T-helper 17 cell (primary cell): ENCODE measurements at regions not wholly inside any gene's neighbourhood (a gene's known extent, or its start where the extent isn't known, plus 50 kb on each side); places are given as distances from the start of the nearest gene placed in this dataset.

Experiments
- ATAC-seq: fragments of 150-1000 bp; cut with Tn5 transposase; 2 replicates; pipeline ENCODE4 v1.10.0; 2021; ENCODE audit warnings: mild to moderate bottlenecking, moderate library complexity
- DNase-seq, 3 donors: peaks; one replicate each; pipeline versions ENCODE4 v3.0.0 to v3.0.0-alpha.2; 2020 to 2021
- H3K9me3 ChIP-seq: one replicate; pipeline ENCODE4 v1.7.0; 2013; ENCODE audit warnings: low read length, mild to moderate bottlenecking; ENCODE audit not compliant: control insufficient read depth, poor library complexity, severe bottlenecking
- H3K27ac Mint-ChIP-seq: one replicate; pipeline ENCODE4 v1.8.0; 2022; ENCODE audit warnings: mild to moderate bottlenecking, moderate library complexity, mixed read lengths
- H3K27me3 Mint-ChIP-seq: one replicate; pipeline ENCODE4 v1.8.0; 2022; ENCODE audit warnings: mixed read lengths
- H3K36me3 Mint-ChIP-seq: one replicate; pipeline ENCODE4 v1.8.0; 2022; ENCODE audit warnings: low read depth, mixed read lengths
- H3K4me1 Mint-ChIP-seq: one replicate; pipeline ENCODE4 v1.8.0; 2022; ENCODE audit warnings: mild to moderate bottlenecking, mixed read lengths
- H3K4me3 Mint-ChIP-seq: one replicate; pipeline ENCODE4 v1.8.0; 2022; ENCODE audit warnings: mild to moderate bottlenecking, moderate library complexity, mixed read lengths

DNA sequence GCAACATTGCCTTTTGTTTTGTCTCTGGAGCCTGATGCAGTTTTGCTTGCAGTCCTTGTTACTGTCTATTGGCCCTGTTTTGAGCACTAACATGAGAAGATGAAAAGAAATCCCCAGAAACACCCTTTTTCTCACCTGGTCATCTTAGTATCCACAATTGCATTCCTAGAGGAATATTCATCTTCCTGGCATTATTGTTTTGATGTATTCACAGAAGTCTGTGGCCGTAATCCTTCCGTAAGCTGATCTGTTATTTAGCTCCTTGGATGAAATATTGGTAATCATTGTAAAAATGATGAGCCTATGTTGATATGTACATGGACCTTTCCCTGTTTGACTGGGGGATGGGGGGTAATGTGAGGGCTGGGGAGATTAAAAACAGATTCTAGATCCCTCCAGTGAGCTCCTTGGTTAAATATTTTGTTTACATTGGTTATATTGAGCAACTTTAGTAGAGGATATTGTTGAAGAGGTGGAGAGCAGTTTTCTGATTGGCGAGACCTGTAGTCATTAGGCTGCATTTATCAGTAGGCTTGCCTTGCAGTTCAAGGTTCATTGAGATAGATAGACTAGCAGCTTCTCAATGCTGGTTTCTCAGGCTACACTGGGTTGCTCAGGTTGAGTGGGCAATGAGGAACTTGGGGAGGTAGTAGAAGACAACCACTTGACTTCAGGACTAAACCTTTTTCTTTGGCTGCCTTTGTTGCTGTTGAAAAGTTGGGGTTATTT is 117.5 kb downstream of the MACIR start:
- Mint-ChIP-seq H3K4me3 (no peak overlapping the region), H3K4me1 (no peaks in the 10 kb centered on the region), H3K27me3 (peaks cover 11% of the 10 kb centered on the region), H3K27ac (no peak overlapping the region), H3K36me3 (no peaks in the 10 kb centered on the region)
- DNase-seq (no peak), ATAC-seq (no peak)
- H3K9me3 ChIP-seq: no peaks in the 10 kb centered on the region

DNA sequence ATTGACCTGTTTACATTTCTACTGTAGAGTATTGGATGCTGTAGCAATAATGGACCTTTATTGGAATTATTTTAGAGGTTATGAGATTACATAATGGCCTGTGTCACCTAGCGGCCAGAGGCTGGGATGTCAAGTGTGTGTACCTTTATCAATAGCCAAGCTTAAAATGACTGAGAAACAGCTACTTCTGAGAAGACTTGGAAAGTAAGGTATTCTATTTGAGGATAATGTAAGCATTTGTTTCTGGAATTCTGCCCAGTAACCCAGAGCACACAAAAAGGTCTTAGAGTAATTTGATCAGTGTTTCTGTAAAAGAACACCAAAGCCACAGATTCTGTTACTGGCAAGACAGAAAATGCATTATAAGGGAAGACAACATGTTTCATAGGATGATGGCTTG is 116.8 kb downstream of the MACIR start:
- no peak for DNase-seq
- no peaks in the 10 kb centered on the region for H3K4me1 Mint-ChIP-seq
- no peak overlapping the region for H3K27ac Mint-ChIP-seq
- no peaks in the 10 kb centered on the region for H3K9me3 ChIP-seq
- no peak overlapping the region for H3K4me3 Mint-ChIP-seq
- no peak for ATAC-seq
- peaks cover 11% of the 10 kb centered on the region for H3K27me3 Mint-ChIP-seq
- H3K36me3 Mint-ChIP-seq: no peaks in the 10 kb centered on the region

DNA sequence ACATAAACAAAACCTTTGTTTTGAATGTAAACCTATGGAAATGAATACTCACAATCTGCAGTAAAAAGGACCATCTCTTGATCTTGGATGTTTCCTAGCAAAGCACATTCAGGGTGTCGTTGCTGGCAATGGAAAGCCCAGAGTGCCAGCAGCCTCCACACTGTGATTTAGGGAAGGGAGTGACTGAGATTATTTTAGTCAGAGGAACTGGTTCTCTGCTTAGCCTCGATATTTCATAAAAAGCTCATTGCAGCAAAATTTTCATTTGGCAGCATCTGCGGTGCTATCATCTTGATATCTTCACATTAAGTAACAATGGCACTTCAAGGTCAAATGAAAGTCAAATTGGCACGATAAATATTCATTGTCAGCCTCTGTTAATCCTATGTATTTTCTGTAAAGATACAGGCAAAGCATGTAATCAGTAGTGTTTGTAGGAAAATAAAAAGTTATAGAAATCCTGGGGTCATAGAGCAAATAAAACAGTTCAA is 116.0 kb downstream of the MACIR start:
- H3K4me3 Mint-ChIP-seq: no peak overlapping the region
- no peaks in the 10 kb centered on the region for H3K4me1 Mint-ChIP-seq
- DNase-seq: no peak
- no peak for ATAC-seq
- H3K36me3 Mint-ChIP-seq: no peaks in the 10 kb centered on the region
- H3K9me3 ChIP-seq: no peaks in the 10 kb centered on the region
- H3K27me3 Mint-ChIP-seq: peaks cover 11% of the 10 kb centered on the region
- H3K27ac Mint-ChIP-seq: no peak overlapping the region

DNA sequence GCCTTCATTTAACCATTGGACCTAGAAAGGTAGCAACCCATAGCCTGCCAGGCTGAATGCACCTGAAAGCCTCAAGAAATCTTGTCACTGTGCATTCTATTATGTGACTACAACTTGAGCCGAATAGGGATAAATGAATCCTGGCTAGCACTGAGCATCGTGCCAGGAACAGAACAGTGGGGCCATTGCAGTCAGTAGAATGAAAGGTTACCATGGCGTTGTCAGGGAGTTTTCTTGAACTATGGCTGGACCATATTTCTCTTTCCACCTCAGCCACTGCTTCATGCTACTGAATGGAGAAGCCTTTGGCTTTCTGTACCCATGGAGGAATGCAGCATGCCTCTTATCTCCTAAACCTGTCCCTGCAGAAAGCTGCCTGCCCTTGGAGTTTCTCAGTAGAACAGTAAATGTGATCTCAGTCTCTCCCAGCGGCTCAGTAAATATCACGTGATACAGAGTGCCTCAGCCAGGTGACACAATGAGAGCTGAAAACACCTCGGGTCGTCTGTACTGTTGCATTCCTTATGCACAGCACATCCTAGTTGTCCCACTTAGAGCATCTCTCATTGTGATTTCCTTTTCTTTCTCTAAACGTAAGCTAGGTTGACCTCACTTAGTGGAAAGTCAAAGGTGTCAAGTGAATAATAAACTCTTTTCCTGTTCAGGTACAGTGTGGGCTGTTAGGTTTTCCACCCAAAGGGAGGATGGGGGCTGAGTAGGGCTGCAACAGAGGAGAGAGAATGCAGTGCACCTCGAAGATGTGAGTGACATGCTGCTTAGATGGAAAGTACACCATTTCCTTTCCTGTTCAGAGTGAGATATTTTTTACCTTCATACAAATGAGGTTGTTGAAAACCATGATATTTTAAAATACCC is 115.3 kb downstream of the MACIR start:
- Mint-ChIP-seq H3K27me3 (peaks cover 11% of the 10 kb centered on the region), H3K4me3 (no peak overlapping the region), H3K27ac (no peak overlapping the region), H3K4me1 (no peaks in the 10 kb centered on the region), H3K36me3 (peaks cover 2% of the 10 kb centered on the region)
- no peaks in the 10 kb centered on the region for H3K9me3 ChIP-seq
- DNase-seq: no peak
- ATAC-seq: no peak

DNA sequence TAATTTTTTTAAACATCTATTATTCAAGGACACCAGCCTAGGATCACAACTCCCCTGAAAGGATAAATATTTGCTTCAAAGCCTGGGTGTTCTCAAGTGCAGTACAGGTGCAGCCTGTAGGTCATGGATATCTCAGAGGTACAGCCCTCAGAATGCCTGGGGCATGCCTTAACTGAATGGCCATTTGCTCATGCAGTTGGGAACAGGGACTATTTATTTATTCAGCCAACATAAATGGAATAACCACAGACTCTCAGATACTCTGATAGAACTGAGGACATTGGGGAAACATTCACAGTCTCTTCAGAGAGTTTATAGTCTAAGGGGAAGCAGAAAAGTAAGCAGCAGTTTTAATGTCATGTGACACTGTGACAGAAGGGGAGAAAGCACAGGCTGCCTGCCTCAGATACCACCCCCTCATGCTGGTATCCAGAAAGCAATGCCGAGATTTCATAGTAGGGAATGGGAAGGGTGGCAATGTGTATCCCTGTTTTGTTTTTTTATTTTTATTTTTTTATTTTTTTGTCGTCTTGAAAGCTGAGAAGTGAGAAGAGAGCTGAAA is 112.6 kb downstream of the MACIR start:
- H3K4me1 Mint-ChIP-seq: no peaks in the 10 kb centered on the region
- H3K9me3 ChIP-seq: no peaks in the 10 kb centered on the region
- peaks cover 10% of the 10 kb centered on the region for H3K27me3 Mint-ChIP-seq
- H3K36me3 Mint-ChIP-seq: peaks cover 2% of the 10 kb centered on the region
- no peak overlapping the region for H3K4me3 Mint-ChIP-seq
- ATAC-seq (no peak), DNase-seq (no peak)
- no peak overlapping the region for H3K27ac Mint-ChIP-seq

DNA sequence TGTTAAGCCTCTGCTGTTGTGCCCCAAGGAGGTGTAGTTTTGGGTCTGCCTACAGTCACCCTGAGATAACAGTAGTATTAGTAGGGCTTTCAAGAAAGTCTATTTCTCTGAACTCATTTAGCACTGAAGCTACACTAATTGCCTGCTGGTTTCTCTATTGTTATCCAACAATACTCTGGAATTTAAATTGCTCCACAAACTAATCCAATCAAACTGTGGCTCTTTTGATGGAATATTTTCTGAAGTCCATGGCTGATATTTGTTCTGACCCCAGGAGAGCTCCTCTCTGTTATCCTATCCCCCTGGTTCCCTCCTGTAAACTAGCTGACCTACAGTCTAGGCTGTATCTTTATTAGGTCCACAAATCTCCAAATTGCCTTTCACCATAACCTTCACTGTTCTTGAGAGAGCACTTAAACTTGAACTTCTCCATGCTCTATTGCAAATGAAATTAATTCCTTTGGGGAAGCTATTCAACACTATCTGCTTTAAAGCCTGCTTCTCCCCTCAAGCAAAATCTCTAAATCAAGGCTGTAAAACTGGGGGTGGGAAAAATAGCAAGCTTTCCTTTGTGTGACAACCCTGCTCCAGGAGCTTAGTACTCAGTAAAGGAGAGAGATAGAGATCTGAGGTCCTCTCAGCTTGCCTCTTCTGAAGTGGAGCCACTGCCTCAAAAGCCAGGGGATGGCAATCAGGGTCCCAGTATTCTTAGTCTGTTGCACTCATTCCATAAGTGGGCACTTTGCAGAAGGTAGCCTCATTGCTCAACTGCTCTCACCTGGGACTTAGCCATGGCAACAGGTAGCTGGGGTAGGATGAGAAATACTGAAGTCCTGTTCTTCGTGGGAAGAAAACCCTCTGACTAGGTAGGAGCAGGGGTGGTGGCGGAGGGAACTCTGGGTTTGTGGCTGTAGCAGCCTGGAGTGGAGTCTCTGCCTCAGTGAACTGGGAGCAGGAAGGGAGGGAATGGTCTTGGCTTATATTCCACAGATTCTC is 110.9 kb downstream of the MACIR start:
- ATAC-seq (no peak), DNase-seq (no peak)
- Mint-ChIP-seq H3K4me1 (no peaks in the 10 kb centered on the region), H3K4me3 (no peak overlapping the region), H3K36me3 (peaks cover 2% of the 10 kb centered on the region), H3K27ac (no peak overlapping the region), H3K27me3 (peaks cover 6% of the 10 kb centered on the region)
- H3K9me3 ChIP-seq: no peaks in the 10 kb centered on the region

DNA sequence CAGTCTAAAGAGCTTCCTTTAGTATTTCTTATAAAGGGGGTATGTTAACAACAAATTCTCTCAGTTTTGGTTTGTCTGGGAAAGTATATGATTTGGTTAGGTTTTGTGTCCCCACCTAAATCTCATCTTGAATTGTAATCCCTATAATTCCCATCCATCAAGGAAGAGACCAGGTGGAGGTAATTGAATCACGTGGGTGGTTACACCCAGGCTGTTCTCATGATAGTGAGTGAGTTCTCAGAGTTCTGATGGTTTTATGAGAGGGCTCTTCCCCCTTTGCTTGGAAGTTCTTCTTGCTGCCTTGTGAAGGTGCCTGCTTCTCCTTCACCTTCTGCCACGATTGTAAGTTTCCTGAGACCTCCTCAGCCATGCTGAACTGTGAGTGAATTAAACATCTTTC is 109.1 kb downstream of the MACIR start:
- peaks cover 2% of the 10 kb centered on the region for H3K36me3 Mint-ChIP-seq

DNA sequence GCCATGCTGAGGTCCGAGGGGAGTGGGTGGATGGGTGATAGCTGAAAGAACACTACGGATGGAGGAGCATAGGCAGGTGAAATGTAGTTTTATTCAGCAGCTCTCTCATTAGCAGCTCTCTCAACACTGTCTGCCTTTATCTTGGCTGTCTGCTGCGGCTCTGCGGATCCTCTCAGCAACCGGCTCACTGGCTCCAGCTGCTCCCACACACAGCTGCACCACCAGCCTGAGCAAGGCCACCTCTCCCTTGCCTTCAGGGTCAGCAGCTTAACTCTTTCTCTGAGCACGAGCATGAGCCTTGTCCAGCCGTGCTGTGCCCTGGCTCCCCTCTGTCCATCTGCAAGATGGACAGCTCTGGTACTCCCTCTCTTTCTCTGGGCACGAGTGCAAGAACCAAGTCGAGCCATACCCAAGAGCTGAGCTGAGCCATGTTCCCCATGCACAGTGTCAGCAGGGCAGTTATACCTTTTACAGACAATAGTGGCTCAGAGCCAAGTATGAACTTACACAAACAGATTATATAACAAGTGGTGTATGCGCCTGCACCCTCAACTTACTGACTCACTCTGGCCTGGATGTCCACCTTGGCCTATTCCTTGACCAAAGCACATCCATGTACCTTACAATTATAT is 108.5 kb downstream of the MACIR start:
- no peak overlapping the region for H3K27ac Mint-ChIP-seq
- H3K36me3 Mint-ChIP-seq: peaks cover 2% of the 10 kb centered on the region
- peaks cover 6% of the 10 kb centered on the region for H3K27me3 Mint-ChIP-seq

More for the DNA sequence above, 109.1 kb downstream of the MACIR start:
- no peak for DNase-seq
- Mint-ChIP-seq H3K4me1 (no peaks in the 10 kb centered on the region), H3K4me3 (no peak overlapping the region), H3K27me3 (peaks cover 6% of the 10 kb centered on the region), H3K27ac (no peak overlapping the region)
- ATAC-seq: no peak
- H3K9me3 ChIP-seq: no peaks in the 10 kb centered on the region

DNA sequence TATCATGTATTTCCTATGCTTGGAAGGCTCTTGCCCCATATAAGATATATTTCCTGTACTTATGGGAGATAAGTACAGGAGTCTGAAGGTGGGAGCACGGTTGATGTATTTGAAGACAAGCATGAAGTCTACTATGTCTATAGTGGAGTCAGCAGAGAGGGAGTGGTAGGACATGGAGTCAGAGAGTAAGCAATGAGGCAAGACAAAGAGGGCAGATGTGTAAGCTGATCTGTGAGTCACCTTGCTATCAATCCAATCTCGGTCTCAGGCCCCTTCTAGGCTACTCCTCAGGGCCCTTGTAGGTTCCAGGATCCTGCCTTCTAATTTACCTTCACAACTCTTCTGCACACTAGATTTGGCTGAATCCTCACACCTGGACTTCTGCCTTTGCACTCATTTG is 105.5 kb downstream of the MACIR start:
- Mint-ChIP-seq H3K27me3 (no peaks in the 10 kb centered on the region), H3K4me1 (no peaks in the 10 kb centered on the region), H3K4me3 (no peak overlapping the region), H3K27ac (no peak overlapping the region), H3K36me3 (no peaks in the 10 kb centered on the region)
- H3K9me3 ChIP-seq: no peaks in the 10 kb centered on the region
- ATAC-seq: no peak
- no peak for DNase-seq

More for the DNA sequence above, 108.5 kb downstream of the MACIR start:
- H3K4me3 Mint-ChIP-seq: no peak overlapping the region
- ATAC-seq (no peak), DNase-seq (no peak)
- no peaks in the 10 kb centered on the region for H3K4me1 Mint-ChIP-seq
- H3K9me3 ChIP-seq: no peaks in the 10 kb centered on the region

DNA sequence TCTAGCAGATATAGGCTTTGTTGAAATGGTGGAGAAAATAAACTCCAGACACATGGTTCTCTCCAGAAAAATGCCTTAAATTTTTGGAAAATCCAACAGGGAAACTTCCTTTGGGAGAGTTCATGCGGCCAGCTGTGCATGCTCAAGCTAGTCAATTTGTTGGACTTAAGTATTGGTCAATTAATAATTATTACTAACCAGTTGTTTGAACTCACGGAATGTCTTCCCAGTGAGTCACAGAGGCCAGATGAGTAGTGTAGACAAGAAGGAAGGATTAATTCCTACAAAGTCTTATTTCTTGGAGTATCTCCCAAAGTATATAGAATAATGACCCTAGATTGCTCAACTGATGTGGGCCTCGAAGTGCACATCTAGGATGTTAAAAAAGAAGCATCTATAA is 103.6 kb downstream of the MACIR start:
- no peaks in the 10 kb centered on the region for H3K9me3 ChIP-seq
- H3K27me3 Mint-ChIP-seq: no peaks in the 10 kb centered on the region
- no peak overlapping the region for H3K27ac Mint-ChIP-seq
- H3K36me3 Mint-ChIP-seq: no peaks in the 10 kb centered on the region
- H3K4me3 Mint-ChIP-seq: no peak overlapping the region
- no peak for DNase-seq
- H3K4me1 Mint-ChIP-seq: no peaks in the 10 kb centered on the region
- ATAC-seq: no peak

DNA sequence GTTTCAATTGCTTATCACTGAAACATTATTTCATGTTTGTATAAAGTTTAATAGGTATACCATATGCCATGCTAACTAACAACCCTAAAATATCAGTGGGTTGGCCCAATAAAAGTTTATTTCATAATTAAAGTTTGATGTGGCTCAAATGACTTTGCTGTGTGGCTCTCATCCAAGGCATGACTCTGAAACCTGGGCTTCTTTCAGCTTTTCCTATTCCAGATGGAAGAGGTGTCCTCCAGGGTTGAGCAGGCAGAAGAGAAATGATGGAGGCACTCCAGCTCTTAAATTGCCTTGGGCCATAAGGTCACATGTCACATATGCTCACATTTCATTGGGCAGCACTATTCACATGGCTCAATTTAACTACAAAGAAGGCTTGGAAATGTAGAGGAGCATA is 101.9 kb downstream of the MACIR start:
- Mint-ChIP-seq H3K36me3 (no peaks in the 10 kb centered on the region), H3K4me1 (no peaks in the 10 kb centered on the region), H3K27me3 (no peaks in the 10 kb centered on the region), H3K27ac (no peak overlapping the region), H3K4me3 (no peak overlapping the region)
- no peaks in the 10 kb centered on the region for H3K9me3 ChIP-seq
- DNase-seq: no peak
- no peak for ATAC-seq

DNA sequence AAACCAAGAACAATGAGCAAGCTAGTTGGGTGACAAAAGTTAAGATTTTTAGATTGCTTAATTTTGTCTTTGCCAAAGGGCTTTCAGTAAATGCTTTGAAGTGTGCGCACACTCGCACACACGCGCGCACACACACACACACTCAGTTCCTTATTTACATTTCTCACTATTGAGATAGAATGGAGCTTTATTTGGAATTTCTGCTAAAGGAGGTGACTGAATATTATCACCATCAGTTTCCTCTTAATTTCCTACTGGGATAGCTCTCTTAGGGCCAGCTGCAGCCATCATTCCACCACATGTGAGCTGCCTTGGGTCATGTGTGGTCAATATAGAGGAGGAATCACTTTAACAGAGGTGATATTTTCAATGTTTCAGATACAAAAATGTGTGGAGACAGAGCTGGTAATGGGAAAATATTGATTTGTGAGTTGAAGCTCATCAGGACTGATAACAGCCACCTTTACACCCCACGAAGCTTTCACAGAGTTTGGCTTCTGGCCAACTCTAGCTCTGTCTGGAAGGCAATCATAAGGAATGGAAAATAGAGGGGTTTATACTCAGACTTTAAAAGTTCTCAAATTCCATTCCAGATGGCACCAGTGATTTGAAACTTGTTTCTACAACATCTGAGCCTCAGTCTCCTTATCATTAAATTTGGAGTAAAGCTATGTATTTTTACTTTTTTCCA is 99.9 kb downstream of the MACIR start:
- H3K27me3 Mint-ChIP-seq: peaks cover 6% of the 10 kb centered on the region
- H3K27ac Mint-ChIP-seq: no peak overlapping the region
- no peaks in the 10 kb centered on the region for H3K4me1 Mint-ChIP-seq

More for the DNA sequence above, 99.9 kb downstream of the MACIR start:
- Mint-ChIP-seq H3K36me3 (no peaks in the 10 kb centered on the region), H3K4me3 (no peak overlapping the region)
- no peak for ATAC-seq
- no peak for DNase-seq
- no peaks in the 10 kb centered on the region for H3K9me3 ChIP-seq
